IMR-90 (cell line): ENCODE measurements at regions not wholly inside any gene's neighbourhood (a gene's known extent, or its start where the extent isn't known, plus 50 kb on each side); places are given as distances from the start of the nearest gene placed in this dataset.

ENCODE experiments used
- ATAC-seq: fragments of 200-7000 bp; cut with Tn5 transposase; 2 replicates; pipeline ENCODE4 v1.9.1; 2020; ENCODE audit warnings: low read depth, mild to moderate bottlenecking, moderate library complexity
- BruUV-seq: library from RNA; stranded (reverse); fragments of 400-500 nt; replicated peaks from 2 replicates; lab custom pipeline; 2021; lab: Mats Ljungman, UMichigan
- CTCF ChIA-PET: fragments of 300-600 bp; formaldehyde crosslinking; extraction: SDS; loops from one replicate; lab custom pipeline; 2021; ENCODE audit warnings: antibody characterized with exemption; lab: Yijun Ruan, JAX
- POLR2A ChIA-PET: fragments of 300-600 bp; sonication (Branson Sonifier 250); formaldehyde crosslinking; loops from one replicate; lab custom pipeline; 2022; ENCODE audit warnings: antibody characterized with exemption; ENCODE audit not compliant: unreplicated experiment; lab: Charles Lee
- DNase-seq: peaks from one replicate; pipeline ENCODE4 v3.0.0; 2013
- H2AFZ ChIP-seq: replicated peaks from 2 replicates; pipeline ENCODE3; 2013; ENCODE audit warnings: low read length, mild to moderate bottlenecking; ENCODE audit not compliant: poor library complexity
- H2AK5ac ChIP-seq: 2 replicates; pipeline ENCODE4 v1.6.1; 2013; ENCODE audit warnings: low read depth, low read length, inconsistent platforms
- H2AK9ac ChIP-seq: replicated peaks from 2 replicates; pipeline ENCODE3; 2013; ENCODE audit warnings: mild to moderate bottlenecking, low read depth, low read length, moderate library complexity; ENCODE audit not compliant: poor library complexity
- H2BK120ac ChIP-seq: 2 replicates; pipeline ENCODE4 v1.6.1; 2013; ENCODE audit warnings: low read depth, low read length, inconsistent platforms
- H2BK15ac ChIP-seq: 3 replicates; pipeline ENCODE4 v1.6.1; 2013; ENCODE audit warnings: low read depth, low read length, inconsistent platforms
- H2BK20ac ChIP-seq: 2 replicates; pipeline ENCODE4 v1.6.1; 2013; ENCODE audit warnings: low read depth, mild to moderate bottlenecking, inconsistent platforms, low read length, moderate library complexity
- H2BK5ac ChIP-seq: 2 replicates; pipeline ENCODE4 v1.6.1; 2013; ENCODE audit warnings: mild to moderate bottlenecking, low read depth, low read length, inconsistent platforms; ENCODE audit not compliant: poor library complexity, severe bottlenecking
- H3K14ac ChIP-seq: replicated peaks from 2 replicates; pipeline ENCODE4 v1.6.1; 2013; ENCODE audit warnings: low read depth, low read length, inconsistent platforms
- H3K18ac ChIP-seq: 2 replicates; pipeline ENCODE4 v1.6.1; 2013; ENCODE audit warnings: low read depth, low read length, control low read depth
- H3K23ac ChIP-seq: 2 replicates; pipeline ENCODE4 v1.6.1; 2013; ENCODE audit warnings: low read depth, low read length, inconsistent platforms
- H3K27ac ChIP-seq: 2 replicates; pipeline ENCODE4 v1.5.1; 2013; ENCODE audit warnings: mild to moderate bottlenecking, control low read depth, low read length; ENCODE audit not compliant: insufficient read depth
- H3K27me3 ChIP-seq: 2 replicates; pipeline ENCODE4 v1.6.1; 2013; ENCODE audit warnings: low read length; ENCODE audit not compliant: control insufficient read depth, insufficient read depth
- H3K36me3 ChIP-seq: 2 replicates; pipeline ENCODE4 v1.6.1; 2013; ENCODE audit warnings: low read length, mixed read lengths; ENCODE audit not compliant: control insufficient read depth, insufficient read depth
- H3K4ac ChIP-seq: 2 replicates; pipeline ENCODE4 v1.6.1; 2013; ENCODE audit warnings: low read depth, low read length, inconsistent platforms
- H3K4me1 ChIP-seq: 2 replicates; pipeline ENCODE4 v1.6.1; 2013; ENCODE audit warnings: low read length, mixed read lengths; ENCODE audit not compliant: control insufficient read depth, insufficient read depth
- H3K4me2 ChIP-seq: 2 replicates; pipeline ENCODE4 v1.6.1; 2013; ENCODE audit warnings: low read depth, mild to moderate bottlenecking, control low read depth, low read length, moderate library complexity
- H3K4me3 ChIP-seq: 2 replicates; pipeline ENCODE4 v1.5.1; 2013; ENCODE audit warnings: low read depth, mild to moderate bottlenecking, control low read depth, low read length, moderate library complexity; ENCODE audit not compliant: insufficient read depth
- H3K56ac ChIP-seq: 2 replicates; pipeline ENCODE4 v1.6.1; 2013; ENCODE audit warnings: low read length, inconsistent platforms; ENCODE audit not compliant: insufficient read depth; ENCODE audit errors: extremely low read depth
- H3K79me1 ChIP-seq, 2 experiments: 2 replicates each; pipeline ENCODE4 v1.6.1; 2013; ENCODE audit warnings: low read length in 2 of 2, inconsistent platforms in 1 of 2, low read depth in 1 of 2
- H3K9ac ChIP-seq: 2 replicates; pipeline ENCODE4 v1.6.1; 2013; ENCODE audit warnings: low read depth, low read length, control low read depth
- H3K9me1 ChIP-seq: 2 replicates; pipeline ENCODE4 v1.6.1; 2013; ENCODE audit warnings: low read length, inconsistent platforms; ENCODE audit not compliant: insufficient read depth
- H3K9me3 ChIP-seq: 2 replicates; pipeline ENCODE4 v1.6.1; 2013; ENCODE audit warnings: low read length; ENCODE audit not compliant: control insufficient read depth, insufficient read depth
- H4K20me1 ChIP-seq: 2 replicates; pipeline ENCODE4 v1.6.1; 2013; ENCODE audit warnings: low read length, inconsistent platforms; ENCODE audit not compliant: insufficient read depth
- H4K5ac ChIP-seq: 2 replicates; pipeline ENCODE4 v1.6.1; 2013; ENCODE audit warnings: mild to moderate bottlenecking, low read depth, low read length, control low read depth
- H4K8ac ChIP-seq, 2 experiments: 2 replicates each; pipeline ENCODE4 v1.6.1; 2013; ENCODE audit warnings: low read depth in 2 of 2, low read length in 2 of 2, control low read depth in 1 of 2, inconsistent platforms in 1 of 2
- H4K91ac ChIP-seq: 2 replicates; pipeline ENCODE4 v1.6.1; 2013; ENCODE audit warnings: low read depth, low read length, inconsistent platforms; ENCODE audit not compliant: insufficient read depth
- CEBPB ChIP-seq: IDR thresholded peaks from 2 replicates; pipeline ENCODE4 v1.6.1; 2012; ENCODE audit warnings: low read depth, low read length, improper control_type of control experiment
- CHD1 ChIP-seq: IDR thresholded peaks from 2 replicates; pipeline ENCODE4 v1.6.1; 2012; ENCODE audit warnings: low read depth, low read length, improper control_type of control experiment
- CTCF ChIP-seq: conservative IDR thresholded peaks from 2 replicates; pipeline ENCODE4 v1.5.1; 2012; ENCODE audit warnings: mild to moderate bottlenecking, low read depth, low read length, improper control_type of control experiment
- ELK1 ChIP-seq: fragments of 150-350 bp; IDR thresholded peaks from 2 replicates; pipeline ENCODE4 v1.6.1; 2016; ENCODE audit warnings: low read depth, mild to moderate bottlenecking, low read length, moderate library complexity, borderline replicate concordance
- MAFK ChIP-seq: IDR thresholded peaks from 2 replicates; pipeline ENCODE4 v1.6.1; 2012; ENCODE audit warnings: low read depth, low read length, improper control_type of control experiment
- MAZ ChIP-seq: IDR thresholded peaks from 2 replicates; pipeline ENCODE4 v1.6.1; 2012; ENCODE audit warnings: low read depth, mild to moderate bottlenecking, low read length, improper control_type of control experiment, moderate library complexity, borderline replicate concordance
- MXI1 ChIP-seq: IDR thresholded peaks from 2 replicates; pipeline ENCODE4 v1.6.1; 2012; ENCODE audit warnings: low read depth, mild to moderate bottlenecking, low read length, moderate library complexity, borderline replicate concordance
- POLR2A ChIP-seq: IDR thresholded peaks from 2 replicates; pipeline ENCODE4 v1.6.1; 2012; ENCODE audit warnings: mild to moderate bottlenecking, low read depth, low read length
- RAD21 ChIP-seq: IDR thresholded peaks from 2 replicates; pipeline ENCODE4 v1.6.1; 2012; ENCODE audit warnings: low read length, improper control_type of control experiment
- RCOR1 ChIP-seq: IDR thresholded peaks from 2 replicates; pipeline ENCODE4 v1.6.1; 2012; ENCODE audit warnings: mild to moderate bottlenecking, low read length, improper control_type of control experiment; ENCODE audit not compliant: insufficient replicate concordance
- SMC3 ChIP-seq: fragments of 150-350 bp; IDR thresholded peaks from 2 replicates; pipeline ENCODE4 v1.6.1; 2016; ENCODE audit warnings: low read depth, mild to moderate bottlenecking, antibody characterized with exemption, low read length, moderate library complexity
- USF2 ChIP-seq: fragments of 150-350 bp; IDR thresholded peaks from 2 replicates; pipeline ENCODE4 v1.6.1; 2017; ENCODE audit warnings: mild to moderate bottlenecking, antibody characterized with exemption, low read length, low read depth
- WGBS, 2 experiments: methylation state at CpG; one replicate each; pipeline versions ENCODE4 v1.1.5 to v1.1.7; 2013; ENCODE audit warnings: missing lambda C conversion rate in 2 of 2; ENCODE audit not compliant: insufficient read length in 1 of 2; ENCODE audit errors: extremely low coverage in 2 of 2; 5-methylcytosine and 5-hydroxymethylcytosine counted together
- dilution Hi-C: fragments of 300-500 bp; cut with HindIII; formaldehyde crosslinking; loops from one replicate; pipeline ENCODE4 v1.14.3; 2018; ENCODE audit warnings: low sequenced_read_pairs; ENCODE audit not compliant: unreplicated experiment
- in situ Hi-C: fragments of 300-500 bp; cut with MboI; formaldehyde crosslinking; loops from 3 replicates; pipeline ENCODE4 v1.14.3; 2019; ENCODE audit warnings: low sequenced_read_pairs, inconsistent platforms, mixed read lengths
- intact Hi-C: fragments of 100-400 bp; cut with micrococcal nuclease; formaldehyde crosslinking; loops from 2 replicates; pipeline ENCODE4 v1.10.0; 2022

- ATAC-seq (no peak; the same call in 1 of the 2 replicates), DNase-seq (no peak)
Observed at GRCh38 chr18:43805646-43806194, 528.4 kb upstream of the SYT4 start.

More at GRCh38 chr18:43805646-43806194, 528.4 kb upstream of the SYT4 start:
- no peaks in the 10 kb centered on the region for H3K79me1 ChIP-seq
- no peak overlapping the region for H3K9ac ChIP-seq
- H2AK5ac ChIP-seq, result no peak overlapping the region
- no peak overlapping the region for H4K5ac ChIP-seq
- no peak overlapping the region for H3K18ac ChIP-seq
- H2AK9ac ChIP-seq, result no peak overlapping the region
- no peak for TF ChIP-seq MAFK
- no peak for TF ChIP-seq CEBPB
- TF ChIP-seq USF2, result no peak
- no peak for TF ChIP-seq CTCF
- TF ChIP-seq MAZ, result no peak
- no peak for TF ChIP-seq ELK1
- no peak for TF ChIP-seq RAD21
- no peak for TF ChIP-seq MXI1
- TF ChIP-seq CHD1, result no peak
- no peak for TF ChIP-seq POLR2A
- no peak for TF ChIP-seq RCOR1
- no peak for TF ChIP-seq SMC3
- H3K9me3 ChIP-seq, result no peaks in the 10 kb centered on the region
- no peaks in the 10 kb centered on the region for H3K27me3 ChIP-seq
- intact Hi-C loops (loop anchor here (10.0 kb wide), 1 partner anchor 59 kb away; no protein-coding TSS in a partner anchor), dilution Hi-C loops (no loop called here), in situ Hi-C loops (no loop called here)
- 58% methylated on average over 2 of the region's 5 CpGs; no CpG with 5 or more reads in 1 of the 2 experiments for WGBS, 2 experiments
- no peak overlapping the region for H2BK120ac ChIP-seq
- H3K4me2 ChIP-seq, result no peak overlapping the region
- H3K9me1 ChIP-seq, result no peaks in the 10 kb centered on the region
- no peak overlapping the region for H3K4ac ChIP-seq
- H2BK20ac ChIP-seq, result no peak overlapping the region
- no peak overlapping the region for H2AFZ ChIP-seq
- no peaks in the 10 kb centered on the region for H4K20me1 ChIP-seq
- H2BK15ac ChIP-seq, result no peak overlapping the region
- H3K36me3 ChIP-seq, result no peaks in the 10 kb centered on the region
- H3K27ac ChIP-seq, result no peak overlapping the region
- POLR2A ChIA-PET, result no interaction called here
- H3K23ac ChIP-seq, result no peak overlapping the region
- H3K4me3 ChIP-seq, result no peak overlapping the region
- H4K91ac ChIP-seq, result no peak overlapping the region
- H4K8ac ChIP-seq, result no peak overlapping the region
- no peak overlapping the region for H3K14ac ChIP-seq
- BruUV-seq, result no TSS peak
- H3K56ac ChIP-seq, result no peak overlapping the region
- CTCF ChIA-PET, result no interaction called here
- H3K4me1 ChIP-seq, result no peaks in the 10 kb centered on the region
- H2BK5ac ChIP-seq, result no peak overlapping the region
